ENCODE measurements at regions not wholly inside any gene's neighbourhood (a gene's known extent, or its start where the extent isn't known, plus 50 kb on each side); places are given as distances from the start of the nearest gene placed in this dataset.
"Not testable (repeated sequence)": the region's sequence is repeated elsewhere in the genome, so short reads cannot be mapped to it uniquely, and the experiment has no call there.

DNA sequence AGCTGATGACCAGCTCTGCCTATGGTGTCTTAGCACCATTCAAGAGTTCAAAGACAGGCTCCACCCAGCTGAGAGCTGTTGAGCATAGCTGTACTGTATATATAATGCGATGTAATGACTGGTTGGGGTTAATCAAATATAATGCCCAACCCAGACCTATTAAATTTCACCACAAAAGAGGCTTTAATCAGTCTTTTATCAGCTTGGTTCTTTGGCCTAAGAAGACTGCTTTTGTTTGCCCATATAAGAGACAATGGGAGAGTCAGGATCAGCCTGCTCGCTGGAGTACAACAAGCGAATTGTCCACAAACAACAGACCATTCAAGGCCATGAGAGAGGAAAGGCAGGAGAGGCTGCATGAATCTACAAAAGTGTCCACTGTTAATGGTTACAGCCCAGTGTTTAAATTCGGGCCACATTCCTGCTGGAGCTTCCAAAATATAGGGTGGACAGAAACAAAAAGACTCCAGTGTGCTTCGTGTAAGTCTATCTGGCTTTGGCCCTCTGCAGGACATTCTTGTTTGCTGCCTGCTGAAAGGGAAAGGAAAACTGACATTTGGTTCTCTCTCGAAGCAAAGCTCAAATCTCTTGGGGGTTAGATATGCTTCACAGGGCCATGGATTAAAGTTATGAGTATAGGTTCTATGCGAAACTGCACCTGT, 109.2 kb upstream of the FOXN2 start:
- Histone ChIP-seq H3K4me1 (ENCODE audit: control insufficient read depth, insufficient read depth, low read length) (no peaks in the 10 kb centered on the region), H3K9ac (ENCODE audit: low read length) (no peak overlapping the region), H3K36me3 (ENCODE audit: control insufficient read depth, insufficient read depth, low read length) (no peaks in the 10 kb centered on the region), H3K27me3 (ENCODE audit: control insufficient read depth, insufficient read depth, low read length) (no peaks in the 10 kb centered on the region), H3K4me3 (ENCODE audit: low read length) (no peak overlapping the region), H3K27ac (ENCODE audit: low read depth, low read length) (no peak overlapping the region)

DNA sequence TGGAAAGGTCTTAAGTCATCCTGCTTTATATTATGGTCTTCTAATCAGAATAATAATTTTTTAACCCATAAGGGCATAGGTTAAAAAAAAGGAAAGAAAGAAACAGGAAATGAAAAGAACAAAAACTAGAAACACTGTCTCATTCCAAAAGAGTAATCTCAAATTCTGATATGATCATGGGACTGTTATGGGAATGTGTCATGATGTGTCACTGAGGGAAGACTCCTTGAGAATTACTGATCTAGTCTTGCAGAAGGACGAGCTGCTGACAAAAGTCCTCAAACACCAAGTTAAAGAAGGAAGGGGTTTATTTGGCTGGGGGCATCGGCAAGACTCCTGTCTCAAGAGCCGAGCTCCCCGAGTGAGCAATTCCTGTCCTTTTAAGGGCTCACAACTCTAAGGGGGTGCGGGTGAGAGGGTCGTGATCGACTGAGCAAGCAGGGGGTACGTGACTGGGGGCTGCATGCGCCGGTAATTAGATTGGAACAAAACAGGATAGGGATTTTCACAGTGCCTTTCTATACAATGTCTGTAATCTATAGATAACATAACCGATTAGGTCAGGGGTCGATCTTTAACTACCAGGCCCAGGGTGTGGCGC, 108.3 kb upstream of the FOXN2 start:
- H3K27ac ChIP-seq (ENCODE audit: low read depth, low read length); H3K4me3 ChIP-seq (ENCODE audit: low read length); H3K36me3 ChIP-seq (ENCODE audit: control insufficient read depth, insufficient read depth, low read length); H3K4me1 ChIP-seq (ENCODE audit: control insufficient read depth, insufficient read depth, low read length); H3K27me3 ChIP-seq (ENCODE audit: control insufficient read depth, insufficient read depth, low read length); H3K9ac ChIP-seq (ENCODE audit: low read length): not testable (repeated sequence)

DNA sequence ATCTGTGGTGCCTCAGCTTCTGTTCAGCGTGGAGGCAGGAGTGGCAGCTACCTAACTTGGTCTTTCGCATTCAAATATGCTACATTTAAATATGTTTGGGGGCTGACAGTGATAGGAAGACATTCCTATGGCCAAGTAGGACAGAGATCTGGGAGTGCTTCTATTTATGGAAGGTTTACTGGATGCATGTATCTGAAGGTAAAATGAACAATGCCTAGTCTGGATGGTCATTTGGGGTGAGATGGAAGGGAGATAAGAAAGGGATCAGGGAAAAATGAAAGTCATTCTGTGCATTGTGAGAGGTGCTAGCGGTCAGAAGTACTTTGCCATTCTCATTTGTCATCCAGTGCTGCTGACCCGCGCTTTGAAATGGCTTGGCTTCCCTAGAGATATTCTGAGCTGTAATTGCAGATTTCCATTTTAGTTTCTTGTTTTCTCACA, 107.3 kb upstream of the FOXN2 start:
- no peak overlapping the region for H3K27ac ChIP-seq (ENCODE audit: low read depth, low read length)
- H3K9ac ChIP-seq (ENCODE audit: low read length), result no peak overlapping the region
- H3K36me3 ChIP-seq (ENCODE audit: control insufficient read depth, insufficient read depth, low read length), result no peaks in the 10 kb centered on the region
- no peak overlapping the region for H3K4me3 ChIP-seq (ENCODE audit: low read length)
- H3K4me1 ChIP-seq (ENCODE audit: control insufficient read depth, insufficient read depth, low read length), result no peaks in the 10 kb centered on the region
- no peaks in the 10 kb centered on the region for H3K27me3 ChIP-seq (ENCODE audit: control insufficient read depth, insufficient read depth, low read length)

DNA sequence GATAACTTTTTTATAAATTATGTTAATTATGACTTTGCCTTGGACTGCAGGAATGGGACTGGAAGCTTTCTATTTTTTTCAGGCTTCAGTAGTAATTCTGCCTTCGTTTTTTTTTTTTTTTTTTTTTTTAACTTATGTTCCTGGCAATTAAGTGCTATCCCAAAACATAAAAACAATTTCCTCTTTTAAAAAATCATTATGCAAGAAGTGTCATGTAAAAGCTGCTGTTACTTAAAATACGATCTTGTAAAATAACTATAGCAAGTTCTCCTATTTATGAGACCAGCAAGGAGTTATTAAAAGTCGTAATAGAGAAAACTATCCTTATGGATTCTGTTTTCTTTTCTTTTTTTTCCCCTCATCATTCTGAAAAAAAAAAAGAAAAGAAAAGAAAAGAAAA, 106.6 kb upstream of the FOXN2 start:
- Histone ChIP-seq H3K36me3 (ENCODE audit: control insufficient read depth, insufficient read depth, low read length) (no peaks in the 10 kb centered on the region), H3K9ac (ENCODE audit: low read length) (no peak overlapping the region), H3K4me1 (ENCODE audit: control insufficient read depth, insufficient read depth, low read length) (no peaks in the 10 kb centered on the region), H3K27ac (ENCODE audit: low read depth, low read length) (no peak overlapping the region), H3K4me3 (ENCODE audit: low read length) (no peak overlapping the region), H3K27me3 (ENCODE audit: control insufficient read depth, insufficient read depth, low read length) (no peaks in the 10 kb centered on the region)

DNA sequence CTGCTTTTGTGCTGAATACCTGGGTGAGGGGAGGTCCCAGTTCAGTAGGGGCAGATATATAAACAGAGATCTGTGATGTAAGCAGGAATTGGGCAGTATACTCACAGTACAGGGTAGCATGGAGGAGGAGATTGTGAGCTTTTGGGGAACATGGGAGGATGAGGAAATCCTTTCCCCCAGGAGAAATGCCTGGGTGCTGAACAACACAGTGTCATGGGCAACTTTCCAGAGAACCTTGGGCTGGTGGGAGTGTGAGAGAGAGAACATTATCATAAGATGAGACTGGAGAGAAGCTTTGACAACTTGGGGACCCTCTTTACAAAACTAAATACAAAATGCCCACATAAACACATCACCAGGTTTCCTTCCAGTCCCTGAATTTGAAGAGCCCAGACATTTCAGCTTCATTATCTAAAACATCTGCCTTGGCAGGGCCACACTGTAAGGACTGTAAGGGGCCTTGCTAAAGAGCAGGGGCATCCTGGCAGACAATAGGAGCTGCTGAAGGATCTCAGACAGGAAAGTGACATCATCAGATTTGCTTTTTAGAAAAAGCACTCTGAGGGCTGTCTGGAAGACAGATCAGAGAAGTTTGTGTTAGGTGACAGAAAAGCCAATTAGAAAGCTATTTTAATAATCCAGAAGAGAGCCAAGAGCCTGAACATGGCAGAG, 105.1 kb upstream of the FOXN2 start:
- no peak overlapping the region for H3K4me3 ChIP-seq (ENCODE audit: low read length)
- no peak overlapping the region for H3K27ac ChIP-seq (ENCODE audit: low read depth, low read length)
- no peaks in the 10 kb centered on the region for H3K4me1 ChIP-seq (ENCODE audit: control insufficient read depth, insufficient read depth, low read length)
- no peaks in the 10 kb centered on the region for H3K27me3 ChIP-seq (ENCODE audit: control insufficient read depth, insufficient read depth, low read length)
- H3K9ac ChIP-seq (ENCODE audit: low read length), result no peak overlapping the region
- H3K36me3 ChIP-seq (ENCODE audit: control insufficient read depth, insufficient read depth, low read length), result no peaks in the 10 kb centered on the region

DNA sequence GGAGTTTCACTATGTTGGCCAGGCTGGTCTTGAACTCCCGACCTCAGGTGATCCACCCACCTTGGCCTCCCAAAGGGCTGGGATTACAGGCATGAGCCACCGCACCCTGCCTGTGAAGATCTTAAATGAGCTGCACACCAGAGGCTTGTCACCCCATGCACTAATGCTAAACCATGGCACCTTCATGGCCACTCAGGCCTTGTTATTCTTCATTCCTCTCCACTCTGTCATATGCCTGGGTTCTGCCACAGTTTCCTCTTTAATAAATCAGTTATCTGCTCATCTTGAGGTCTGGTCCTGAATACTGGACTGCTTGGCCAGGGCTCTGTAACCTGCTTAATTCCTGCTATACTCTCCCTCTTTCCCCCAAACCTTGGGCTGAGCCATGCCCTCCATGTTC, 104.3 kb upstream of the FOXN2 start:
- H3K4me3 ChIP-seq (ENCODE audit: low read length), result no peak overlapping the region
- H3K27me3 ChIP-seq (ENCODE audit: control insufficient read depth, insufficient read depth, low read length), result no peaks in the 10 kb centered on the region
- no peak overlapping the region for H3K27ac ChIP-seq (ENCODE audit: low read depth, low read length)
- H3K9ac ChIP-seq (ENCODE audit: low read length), result no peak overlapping the region
- no peaks in the 10 kb centered on the region for H3K4me1 ChIP-seq (ENCODE audit: control insufficient read depth, insufficient read depth, low read length)
- H3K36me3 ChIP-seq (ENCODE audit: control insufficient read depth, insufficient read depth, low read length), result no peaks in the 10 kb centered on the region

DNA sequence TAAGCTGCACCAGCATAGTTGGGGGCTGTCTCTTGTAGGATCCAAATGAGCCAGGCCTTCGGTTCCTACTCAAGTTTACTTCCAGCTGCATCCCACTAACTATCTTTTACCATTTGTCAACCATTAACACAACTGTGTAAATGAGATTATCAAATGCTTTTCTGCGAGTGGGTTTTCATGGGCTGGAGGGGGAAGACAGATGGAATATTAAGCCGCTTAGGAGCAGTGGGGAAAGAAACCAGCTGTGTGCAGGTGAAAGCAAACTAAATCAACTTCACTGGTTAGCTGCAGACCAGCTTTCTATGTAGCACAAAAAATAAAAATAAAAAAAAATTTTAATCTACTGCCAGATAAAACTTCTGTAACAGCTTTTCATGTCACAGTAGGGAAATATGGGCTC, 100.8 kb upstream of the FOXN2 start:
- Histone ChIP-seq H3K4me3 (ENCODE audit: low read length) (no peak overlapping the region), H3K27me3 (ENCODE audit: control insufficient read depth, insufficient read depth, low read length) (no peaks in the 10 kb centered on the region), H3K36me3 (ENCODE audit: control insufficient read depth, insufficient read depth, low read length) (no peaks in the 10 kb centered on the region), H3K4me1 (ENCODE audit: control insufficient read depth, insufficient read depth, low read length) (no peaks in the 10 kb centered on the region), H3K27ac (ENCODE audit: low read depth, low read length) (no peak overlapping the region), H3K9ac (ENCODE audit: low read length) (no peak overlapping the region)

DNA sequence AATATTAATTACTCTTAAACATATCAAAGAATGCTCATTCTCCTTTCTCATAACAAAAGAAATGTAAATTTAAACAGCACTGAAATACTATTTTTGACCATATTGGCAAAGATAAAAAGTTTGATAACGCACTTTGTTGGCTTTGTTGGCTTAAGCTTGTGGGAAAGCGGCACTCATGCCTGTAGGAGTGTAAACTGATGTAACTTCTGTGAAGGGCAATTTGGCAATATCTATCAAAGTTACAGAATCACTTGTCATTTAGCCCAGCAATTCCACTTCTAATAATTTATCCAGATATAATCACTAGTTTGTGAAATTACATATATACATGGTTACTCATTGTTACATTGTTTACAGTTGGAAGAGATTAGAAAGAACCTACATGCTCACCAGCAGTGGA, 96.3 kb upstream of the FOXN2 start:
- Histone ChIP-seq H3K4me1 (ENCODE audit: control insufficient read depth, insufficient read depth, low read length) (no peaks in the 10 kb centered on the region), H3K27ac (ENCODE audit: low read depth, low read length) (no peak overlapping the region), H3K36me3 (ENCODE audit: control insufficient read depth, insufficient read depth, low read length) (no peaks in the 10 kb centered on the region)

DNA sequence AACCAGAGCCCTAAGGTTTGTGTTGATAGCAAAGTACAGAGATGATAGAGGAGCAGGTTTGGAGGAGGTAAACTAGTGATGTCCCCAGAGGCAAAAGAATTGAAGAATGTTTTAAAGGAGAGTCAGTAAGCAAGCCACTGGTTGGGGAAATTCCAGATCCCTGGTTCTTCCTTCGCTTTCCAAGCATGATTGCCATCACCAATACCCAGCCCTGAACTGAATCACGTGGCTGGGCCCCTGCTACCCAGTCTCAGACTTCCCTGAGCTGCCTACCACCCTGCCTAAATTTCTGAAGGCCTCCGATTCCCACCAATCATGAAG, 95.3 kb upstream of the FOXN2 start:
- H3K27me3 ChIP-seq (ENCODE audit: control insufficient read depth, insufficient read depth, low read length), result no peaks in the 10 kb centered on the region
- H3K4me1 ChIP-seq (ENCODE audit: control insufficient read depth, insufficient read depth, low read length), result no peaks in the 10 kb centered on the region
- no peak overlapping the region for H3K9ac ChIP-seq (ENCODE audit: low read length)
- H3K36me3 ChIP-seq (ENCODE audit: control insufficient read depth, insufficient read depth, low read length), result no peaks in the 10 kb centered on the region
- H3K4me3 ChIP-seq (ENCODE audit: low read length), result no peak overlapping the region
- no peak overlapping the region for H3K27ac ChIP-seq (ENCODE audit: low read depth, low read length)

More for the DNA sequence above, 96.3 kb upstream of the FOXN2 start:
- Histone ChIP-seq H3K4me3 (ENCODE audit: low read length) (no peak overlapping the region), H3K9ac (ENCODE audit: low read length) (no peak overlapping the region), H3K27me3 (ENCODE audit: control insufficient read depth, insufficient read depth, low read length) (no peaks in the 10 kb centered on the region)

DNA sequence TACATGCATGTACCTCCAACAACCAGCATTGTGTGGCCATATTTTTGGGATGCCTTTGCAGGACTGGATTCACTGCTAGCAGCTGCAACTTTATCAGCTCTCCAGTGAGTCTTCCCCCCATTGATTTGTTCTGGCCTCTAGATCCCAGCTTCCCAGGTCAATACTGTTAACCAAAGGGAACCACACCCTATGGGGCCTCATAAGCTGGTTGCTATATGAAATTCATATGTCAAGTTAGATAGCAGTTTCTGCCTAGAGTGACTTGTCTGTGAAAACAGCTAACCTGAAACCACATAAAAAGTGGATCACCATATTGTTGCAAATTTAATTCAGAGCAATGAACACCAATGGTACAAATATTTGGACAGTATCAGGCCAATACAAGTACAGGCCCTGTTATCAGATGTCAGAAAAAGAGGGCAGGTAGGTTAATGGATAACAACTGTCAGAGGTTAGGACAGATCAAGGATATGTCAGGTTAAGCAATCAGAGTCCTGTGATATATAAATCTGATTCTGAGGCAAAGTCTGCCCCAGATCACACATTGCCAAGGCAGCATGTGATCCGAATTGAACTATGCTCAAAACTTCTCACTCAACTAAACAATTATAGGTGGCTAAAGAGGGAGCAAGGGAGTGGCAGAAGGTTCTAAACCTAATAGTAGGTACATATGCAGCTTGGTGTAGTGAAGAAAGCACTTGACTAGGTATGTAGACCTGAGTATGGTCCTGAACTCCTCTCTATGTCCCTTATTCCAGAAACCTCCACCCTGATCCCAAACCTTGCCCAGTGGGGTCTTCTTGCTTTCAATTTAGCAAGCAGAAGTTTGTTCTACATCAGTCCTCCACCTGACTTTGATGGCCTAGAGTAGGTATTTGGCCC, 94.7 kb upstream of the FOXN2 start:
- Histone ChIP-seq H3K4me3 (ENCODE audit: low read length) (no peak overlapping the region), H3K27ac (ENCODE audit: low read depth, low read length) (no peak overlapping the region), H3K4me1 (ENCODE audit: control insufficient read depth, insufficient read depth, low read length) (no peaks in the 10 kb centered on the region), H3K27me3 (ENCODE audit: control insufficient read depth, insufficient read depth, low read length) (no peaks in the 10 kb centered on the region), H3K9ac (ENCODE audit: low read length) (no peak overlapping the region), H3K36me3 (ENCODE audit: control insufficient read depth, insufficient read depth, low read length) (no peaks in the 10 kb centered on the region)

DNA sequence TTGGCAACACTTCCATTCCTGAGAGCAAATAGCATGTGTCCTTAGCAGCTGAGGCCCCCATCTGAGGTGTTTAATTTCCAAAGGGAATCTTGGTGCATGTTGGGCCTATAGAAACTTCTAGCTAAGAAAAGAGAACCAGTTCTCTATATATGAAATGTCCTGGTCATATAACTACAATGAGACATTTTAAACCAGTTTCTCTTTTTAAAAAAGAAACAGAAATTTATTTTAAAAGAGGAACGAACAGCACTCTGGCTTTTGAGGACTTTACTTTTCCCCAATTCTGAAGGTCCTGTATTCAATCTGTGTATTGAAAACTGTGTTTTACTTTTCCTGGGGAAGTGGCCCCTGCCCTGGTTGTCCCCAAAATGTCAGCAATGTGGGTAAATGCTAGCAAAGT, 94.0 kb upstream of the FOXN2 start:
- no peaks in the 10 kb centered on the region for H3K27me3 ChIP-seq (ENCODE audit: control insufficient read depth, insufficient read depth, low read length)
- no peak overlapping the region for H3K9ac ChIP-seq (ENCODE audit: low read length)
- no peak overlapping the region for H3K4me3 ChIP-seq (ENCODE audit: low read length)
- no peaks in the 10 kb centered on the region for H3K4me1 ChIP-seq (ENCODE audit: control insufficient read depth, insufficient read depth, low read length)
- no peak overlapping the region for H3K27ac ChIP-seq (ENCODE audit: low read depth, low read length)
- no peaks in the 10 kb centered on the region for H3K36me3 ChIP-seq (ENCODE audit: control insufficient read depth, insufficient read depth, low read length)

DNA sequence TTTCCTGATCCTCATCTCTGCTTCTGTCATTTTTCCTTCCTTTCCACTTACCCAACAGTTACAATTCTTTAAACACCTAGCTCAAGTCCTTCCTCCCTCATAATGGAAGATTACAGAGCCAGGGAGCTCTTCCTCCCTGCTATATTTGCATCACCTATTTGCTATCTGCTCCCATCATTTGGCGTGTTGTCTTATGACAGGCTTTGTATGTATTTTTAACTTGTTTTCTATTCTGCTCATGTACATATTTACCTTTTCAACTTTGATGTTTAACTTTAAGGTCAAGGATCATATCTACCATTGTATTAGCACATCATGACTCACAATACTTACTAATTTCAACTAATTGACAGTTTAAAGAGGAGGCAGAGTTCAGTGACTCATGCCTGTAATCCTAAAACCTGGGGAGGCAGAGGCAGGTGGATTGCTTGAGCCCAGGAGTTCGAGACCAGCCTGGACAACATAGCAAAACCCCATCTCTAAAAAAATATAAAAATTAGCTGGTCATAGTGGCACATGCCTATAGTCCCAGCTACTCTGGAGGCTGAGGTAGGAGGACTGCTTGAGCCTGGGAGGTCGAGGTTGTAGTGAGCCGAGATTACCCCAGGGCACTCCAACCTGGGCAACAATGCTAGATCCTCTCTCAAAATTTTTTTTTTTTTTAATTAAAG, 92.5 kb upstream of the FOXN2 start:
- Histone ChIP-seq H3K27me3 (ENCODE audit: control insufficient read depth, insufficient read depth, low read length) (no peaks in the 10 kb centered on the region), H3K36me3 (ENCODE audit: control insufficient read depth, insufficient read depth, low read length) (no peaks in the 10 kb centered on the region), H3K4me3 (ENCODE audit: low read length) (no peak overlapping the region), H3K9ac (ENCODE audit: low read length) (no peak overlapping the region), H3K27ac (ENCODE audit: low read depth, low read length) (no peak overlapping the region), H3K4me1 (ENCODE audit: control insufficient read depth, insufficient read depth, low read length) (no peaks in the 10 kb centered on the region)
